K562 (cell line): ENCODE measurements at regions not wholly inside any gene's neighbourhood (a gene's known extent, or its start where the extent isn't known, plus 50 kb on each side); places are given as distances from the start of the nearest gene placed in this dataset.

ENCODE experiments used
- DPF2 ChIP-seq: fragments of 450-650 bp; IDR thresholded peaks from 2 replicates; pipeline ENCODE4 v1.6.1; 2016
- HNRNPH1 ChIP-seq: fragments of 200-400 bp; formaldehyde crosslinking; optimal IDR thresholded peaks from 2 replicates; pipeline ENCODE3; 2017; ENCODE audit warnings: low read depth, mild to moderate bottlenecking, low read length, moderate library complexity
- MAFF ChIP-seq: IDR thresholded peaks from 2 replicates; pipeline ENCODE4 v1.6.1; 2012; ENCODE audit warnings: low read length, improper control_type of control experiment
- SMAD4 ChIP-seq: fragments of 250-450 bp; sonication (Bioruptor Pico); conservative IDR thresholded peaks from 2 replicates; pipeline ENCODE4 v1.8.0; 2021; ENCODE audit warnings: inconsistent platforms, mild to moderate bottlenecking, moderate library complexity
- TEAD2 ChIP-seq: fragments of 450-650 bp; IDR thresholded peaks from 2 replicates; pipeline ENCODE4 v1.6.1; 2016; ENCODE audit warnings: missing genetic modification characterization, control low read depth, missing compliant biosample characterization
- TF ChIP-seq, protein P1 (sequence below): sonication (generic); formaldehyde crosslinking; IDR thresholded peaks from 2 replicates; pipeline ENCODE4 v1.8.0; 2022; ENCODE audit warnings: mild to moderate bottlenecking, missing genetic modification reagents
- TF ChIP-seq, protein P2 (sequence below): fragments of 200-800 bp; sonication (Bioruptor generic); IDR thresholded peaks from 2 replicates; pipeline ENCODE4 v1.6.1; 2017; ENCODE audit warnings: missing genetic modification characterization, missing compliant biosample characterization

DNA sequence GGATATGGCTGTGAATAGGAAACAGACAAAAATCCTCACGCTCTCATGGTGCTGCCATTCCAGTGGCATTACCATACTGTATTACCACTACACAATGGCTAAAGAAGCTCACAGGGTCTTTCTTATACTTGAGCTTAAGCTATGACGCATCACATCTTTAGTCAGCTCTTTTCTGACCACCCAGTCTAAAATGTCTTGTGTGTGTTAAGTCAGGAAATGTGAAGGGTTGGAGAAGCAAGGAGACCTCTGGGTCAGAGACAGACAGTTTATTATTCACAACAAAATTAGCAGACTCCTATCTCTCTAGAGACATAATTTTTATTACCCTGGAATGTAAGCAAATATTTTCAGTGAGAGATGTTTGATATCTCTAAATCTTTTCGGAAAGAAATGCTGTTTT, 1583.2 kb upstream of the WWC1 start (continued):
- TF ChIP-seq, protein P1, sequence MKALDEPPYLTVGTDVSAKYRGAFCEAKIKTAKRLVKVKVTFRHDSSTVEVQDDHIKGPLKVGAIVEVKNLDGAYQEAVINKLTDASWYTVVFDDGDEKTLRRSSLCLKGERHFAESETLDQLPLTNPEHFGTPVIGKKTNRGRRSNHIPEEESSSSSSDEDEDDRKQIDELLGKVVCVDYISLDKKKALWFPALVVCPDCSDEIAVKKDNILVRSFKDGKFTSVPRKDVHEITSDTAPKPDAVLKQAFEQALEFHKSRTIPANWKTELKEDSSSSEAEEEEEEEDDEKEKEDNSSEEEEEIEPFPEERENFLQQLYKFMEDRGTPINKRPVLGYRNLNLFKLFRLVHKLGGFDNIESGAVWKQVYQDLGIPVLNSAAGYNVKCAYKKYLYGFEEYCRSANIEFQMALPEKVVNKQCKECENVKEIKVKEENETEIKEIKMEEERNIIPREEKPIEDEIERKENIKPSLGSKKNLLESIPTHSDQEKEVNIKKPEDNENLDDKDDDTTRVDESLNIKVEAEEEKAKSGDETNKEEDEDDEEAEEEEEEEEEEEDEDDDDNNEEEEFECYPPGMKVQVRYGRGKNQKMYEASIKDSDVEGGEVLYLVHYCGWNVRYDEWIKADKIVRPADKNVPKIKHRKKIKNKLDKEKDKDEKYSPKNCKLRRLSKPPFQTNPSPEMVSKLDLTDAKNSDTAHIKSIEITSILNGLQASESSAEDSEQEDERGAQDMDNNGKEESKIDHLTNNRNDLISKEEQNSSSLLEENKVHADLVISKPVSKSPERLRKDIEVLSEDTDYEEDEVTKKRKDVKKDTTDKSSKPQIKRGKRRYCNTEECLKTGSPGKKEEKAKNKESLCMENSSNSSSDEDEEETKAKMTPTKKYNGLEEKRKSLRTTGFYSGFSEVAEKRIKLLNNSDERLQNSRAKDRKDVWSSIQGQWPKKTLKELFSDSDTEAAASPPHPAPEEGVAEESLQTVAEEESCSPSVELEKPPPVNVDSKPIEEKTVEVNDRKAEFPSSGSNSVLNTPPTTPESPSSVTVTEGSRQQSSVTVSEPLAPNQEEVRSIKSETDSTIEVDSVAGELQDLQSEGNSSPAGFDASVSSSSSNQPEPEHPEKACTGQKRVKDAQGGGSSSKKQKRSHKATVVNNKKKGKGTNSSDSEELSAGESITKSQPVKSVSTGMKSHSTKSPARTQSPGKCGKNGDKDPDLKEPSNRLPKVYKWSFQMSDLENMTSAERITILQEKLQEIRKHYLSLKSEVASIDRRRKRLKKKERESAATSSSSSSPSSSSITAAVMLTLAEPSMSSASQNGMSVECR (CRISPR knock-in tag), result no peak
- TF ChIP-seq TEAD2 (tag) (no peak), SMAD4 (CRISPR knock-in tag) (no peak), HNRNPH1 (no peak), DPF2 (no peak), MAFF (no peak)
- TF ChIP-seq, protein P2, sequence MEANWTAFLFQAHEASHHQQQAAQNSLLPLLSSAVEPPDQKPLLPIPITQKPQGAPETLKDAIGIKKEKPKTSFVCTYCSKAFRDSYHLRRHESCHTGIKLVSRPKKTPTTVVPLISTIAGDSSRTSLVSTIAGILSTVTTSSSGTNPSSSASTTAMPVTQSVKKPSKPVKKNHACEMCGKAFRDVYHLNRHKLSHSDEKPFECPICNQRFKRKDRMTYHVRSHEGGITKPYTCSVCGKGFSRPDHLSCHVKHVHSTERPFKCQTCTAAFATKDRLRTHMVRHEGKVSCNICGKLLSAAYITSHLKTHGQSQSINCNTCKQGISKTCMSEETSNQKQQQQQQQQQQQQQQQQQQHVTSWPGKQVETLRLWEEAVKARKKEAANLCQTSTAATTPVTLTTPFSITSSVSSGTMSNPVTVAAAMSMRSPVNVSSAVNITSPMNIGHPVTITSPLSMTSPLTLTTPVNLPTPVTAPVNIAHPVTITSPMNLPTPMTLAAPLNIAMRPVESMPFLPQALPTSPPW (CRISPR knock-in tag), result no peak
